ENCODE measurements at regions not wholly inside any gene's neighbourhood (a gene's known extent, or its start where the extent isn't known, plus 50 kb on each side); places are given as distances from the start of the nearest gene placed in this dataset.

GRCh38 chr4:34412233-34412632 lies 1832.1 kb downstream of the ARAP2 start:
- TF ChIP-seq GATA2 (IDR thresholded peaks at IDR 0.05; ENCODE audit: low read depth, low read length): no peak
- no peak for TF ChIP-seq GATA3 (IDR thresholded peaks at IDR 0.05; ENCODE audit: low read depth, low read length)

Data from SH-SY5Y (cell line).